ENCODE measurements at regions not wholly inside any gene's neighbourhood (a gene's known extent, or its start where the extent isn't known, plus 50 kb on each side); places are given as distances from the start of the nearest gene placed in this dataset.

DNA sequence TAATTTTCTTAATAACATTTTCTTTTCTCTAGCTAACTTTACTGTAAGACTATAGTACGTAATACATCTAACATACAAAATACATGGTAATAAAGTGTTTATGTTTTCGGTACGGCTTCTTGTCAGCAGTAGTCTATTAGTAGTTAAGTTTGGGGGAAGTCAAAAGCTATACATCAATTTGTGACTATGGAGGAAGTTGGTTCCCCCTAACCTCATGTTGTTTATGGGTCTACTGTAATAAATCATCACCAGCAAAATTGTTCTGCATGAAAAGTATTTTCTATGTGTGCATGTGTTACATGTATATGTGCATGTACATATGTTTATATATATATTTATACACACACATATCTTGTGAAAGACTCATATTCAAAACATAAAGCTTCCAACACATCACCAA lies 303.0 kb downstream of the TRIB2 start:
- Histone ChIP-seq H3K4me3 (ENCODE audit: low read depth, low read length) (no peak overlapping the region), H3K27me3 (replicated peaks) (no peaks in the 10 kb centered on the region), H3K36me3 (replicated peaks) (no peaks in the 10 kb centered on the region), H3K27ac (no peak overlapping the region)
- in situ Hi-C loops (cut with HindIII; ENCODE audit: low pct_ligation_motif_present, low sequenced_read_pairs), result no loop called here
- TF ChIP-seq, protein P1, sequence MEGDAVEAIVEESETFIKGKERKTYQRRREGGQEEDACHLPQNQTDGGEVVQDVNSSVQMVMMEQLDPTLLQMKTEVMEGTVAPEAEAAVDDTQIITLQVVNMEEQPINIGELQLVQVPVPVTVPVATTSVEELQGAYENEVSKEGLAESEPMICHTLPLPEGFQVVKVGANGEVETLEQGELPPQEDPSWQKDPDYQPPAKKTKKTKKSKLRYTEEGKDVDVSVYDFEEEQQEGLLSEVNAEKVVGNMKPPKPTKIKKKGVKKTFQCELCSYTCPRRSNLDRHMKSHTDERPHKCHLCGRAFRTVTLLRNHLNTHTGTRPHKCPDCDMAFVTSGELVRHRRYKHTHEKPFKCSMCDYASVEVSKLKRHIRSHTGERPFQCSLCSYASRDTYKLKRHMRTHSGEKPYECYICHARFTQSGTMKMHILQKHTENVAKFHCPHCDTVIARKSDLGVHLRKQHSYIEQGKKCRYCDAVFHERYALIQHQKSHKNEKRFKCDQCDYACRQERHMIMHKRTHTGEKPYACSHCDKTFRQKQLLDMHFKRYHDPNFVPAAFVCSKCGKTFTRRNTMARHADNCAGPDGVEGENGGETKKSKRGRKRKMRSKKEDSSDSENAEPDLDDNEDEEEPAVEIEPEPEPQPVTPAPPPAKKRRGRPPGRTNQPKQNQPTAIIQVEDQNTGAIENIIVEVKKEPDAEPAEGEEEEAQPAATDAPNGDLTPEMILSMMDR (IDR thresholded peaks at IDR 0.05; ENCODE audit: low read depth, low read length, missing control alignments), result no peak
- DNase-seq, result no peak

DNA sequence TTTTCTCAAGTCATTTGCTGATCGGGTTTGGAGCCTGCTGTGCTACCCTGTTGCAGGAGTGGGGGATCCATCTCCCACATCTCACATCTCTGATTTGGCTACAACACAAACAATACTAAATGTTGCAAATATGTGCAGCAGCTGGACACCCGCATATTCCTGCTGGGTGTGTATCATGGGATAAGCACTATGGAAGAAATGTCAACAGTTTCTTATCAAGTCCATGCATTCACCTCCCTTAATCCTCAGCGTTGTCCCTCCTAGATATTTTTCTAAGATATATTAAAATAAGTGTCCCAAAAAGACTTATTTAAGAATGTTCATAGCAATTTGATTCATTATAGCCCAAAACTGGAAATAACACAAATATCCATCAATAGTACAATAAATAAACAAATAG lies 303.7 kb downstream of the TRIB2 start:
- no peaks in the 10 kb centered on the region for H3K36me3 ChIP-seq (replicated peaks)
- DNase-seq, result no peak
- no peak overlapping the region for H3K4me3 ChIP-seq (ENCODE audit: low read depth, low read length)
- in situ Hi-C loops (cut with HindIII; ENCODE audit: low pct_ligation_motif_present, low sequenced_read_pairs), result no loop called here
- H3K27me3 ChIP-seq (replicated peaks), result no peaks in the 10 kb centered on the region
- H3K27ac ChIP-seq, result no peak overlapping the region
- TF ChIP-seq, protein P1 (IDR thresholded peaks at IDR 0.05; ENCODE audit: low read depth, low read length, missing control alignments), result no peak

DNA sequence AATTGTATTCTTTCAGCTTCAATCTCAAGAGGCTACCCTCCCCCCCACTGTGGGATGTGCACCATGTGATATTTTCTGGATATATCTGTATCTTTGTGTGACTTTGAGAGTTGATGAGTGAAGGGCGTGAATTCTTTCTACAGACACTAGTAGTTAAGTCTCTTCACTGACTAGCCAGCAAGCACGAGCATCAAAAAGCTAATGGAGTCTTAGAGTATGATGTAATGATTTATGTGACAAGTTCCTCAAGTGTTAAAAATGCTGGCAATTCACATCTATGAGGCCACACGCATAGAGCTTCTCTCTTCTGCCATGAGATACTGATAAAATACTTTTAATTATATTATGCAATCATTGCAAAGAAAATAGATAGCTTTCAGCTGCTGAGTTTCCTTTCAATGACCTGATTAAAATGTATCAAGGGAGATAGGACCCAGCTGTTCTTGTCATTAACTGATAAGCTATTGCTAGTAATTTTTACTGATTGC lies 304.8 kb downstream of the TRIB2 start:
- Histone ChIP-seq H3K4me3 (ENCODE audit: low read depth, low read length) (no peak overlapping the region), H3K36me3 (replicated peaks) (no peaks in the 10 kb centered on the region), H3K27me3 (replicated peaks) (no peaks in the 10 kb centered on the region), H3K27ac (no peak overlapping the region)
- in situ Hi-C loops (cut with HindIII; ENCODE audit: low pct_ligation_motif_present, low sequenced_read_pairs), result no loop called here
- TF ChIP-seq, protein P1 (IDR thresholded peaks at IDR 0.05; ENCODE audit: low read depth, low read length, missing control alignments), result no peak
- no peak for DNase-seq

DNA sequence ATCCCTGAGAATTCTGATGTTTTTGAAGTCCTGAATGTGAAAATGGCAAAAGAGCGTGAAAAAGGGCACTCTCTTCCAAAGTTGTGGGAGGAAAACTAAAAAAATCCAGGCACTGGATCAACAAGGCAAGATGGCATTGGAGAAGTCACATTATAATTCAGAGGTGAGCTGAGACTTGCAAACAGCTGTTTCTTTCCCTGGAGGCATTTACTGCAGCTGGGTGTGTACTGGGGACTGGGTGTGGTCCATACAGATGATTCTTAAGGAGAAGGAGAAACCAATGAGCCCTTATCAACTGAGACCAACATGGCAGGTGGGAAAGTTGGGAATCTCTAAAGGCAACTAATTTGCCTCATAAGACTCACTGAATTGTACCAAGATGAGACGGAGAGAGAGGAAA lies 313.9 kb downstream of the TRIB2 start:
- Histone ChIP-seq H3K27ac (no peak overlapping the region), H3K36me3 (replicated peaks) (no peaks in the 10 kb centered on the region), H3K27me3 (replicated peaks) (no peaks in the 10 kb centered on the region), H3K4me3 (ENCODE audit: low read depth, low read length) (no peak overlapping the region)
- DNase-seq, result no peak
- in situ Hi-C loops (cut with HindIII; ENCODE audit: low pct_ligation_motif_present, low sequenced_read_pairs), result no loop called here
- TF ChIP-seq, protein P1 (IDR thresholded peaks at IDR 0.05; ENCODE audit: low read depth, low read length, missing control alignments), result no peak

DNA sequence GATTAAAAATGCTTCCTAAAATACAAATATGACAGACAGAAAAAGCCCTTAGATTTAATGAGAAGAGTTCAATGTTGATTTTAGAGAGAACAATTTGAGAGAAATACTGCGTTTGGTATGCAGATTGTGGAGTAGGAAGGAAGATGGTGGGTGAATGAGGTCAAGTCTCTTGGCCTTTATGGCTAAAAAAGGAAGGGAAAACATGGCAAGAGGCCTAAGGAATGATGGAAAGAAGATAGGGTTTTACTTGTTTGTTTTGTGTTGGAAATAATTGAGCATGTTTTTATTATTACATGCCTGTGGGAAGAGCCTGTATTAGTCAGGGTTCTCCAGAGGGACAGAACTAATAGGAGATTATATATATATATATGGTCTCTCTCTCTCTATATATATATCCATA lies 318.1 kb downstream of the TRIB2 start:
- Histone ChIP-seq H3K27me3 (replicated peaks) (no peaks in the 10 kb centered on the region), H3K4me3 (ENCODE audit: low read depth, low read length) (no peak overlapping the region), H3K36me3 (replicated peaks) (no peaks in the 10 kb centered on the region), H3K27ac (no peak overlapping the region)
- TF ChIP-seq, protein P1 (IDR thresholded peaks at IDR 0.05; ENCODE audit: low read depth, low read length, missing control alignments), result no peak
- in situ Hi-C loops (cut with HindIII; ENCODE audit: low pct_ligation_motif_present, low sequenced_read_pairs), result no loop called here
- DNase-seq, result no peak

DNA sequence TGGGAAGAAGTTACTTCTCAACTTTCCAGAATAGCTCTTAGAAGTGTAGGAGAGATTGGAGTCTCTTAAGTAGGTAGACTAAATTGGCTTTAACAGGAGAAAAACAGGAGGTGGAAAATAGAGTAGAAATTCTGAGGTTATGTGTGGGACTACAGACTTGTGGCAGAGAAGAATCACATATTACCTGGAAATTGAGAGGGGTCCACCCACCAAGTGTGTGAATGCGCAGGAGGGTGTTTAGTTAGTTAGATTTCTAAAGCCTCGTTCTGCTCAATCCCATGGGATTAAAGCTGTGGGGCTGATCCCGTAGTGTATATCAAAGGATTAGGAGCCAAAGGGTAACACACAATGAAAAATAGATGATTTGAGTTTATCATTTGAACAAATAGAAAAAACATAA lies 319.1 kb downstream of the TRIB2 start:
- in situ Hi-C loops (cut with HindIII; ENCODE audit: low pct_ligation_motif_present, low sequenced_read_pairs), result no loop called here
- TF ChIP-seq, protein P1 (IDR thresholded peaks at IDR 0.05; ENCODE audit: low read depth, low read length, missing control alignments), result no peak

More for the DNA sequence above, 319.1 kb downstream of the TRIB2 start:
- Histone ChIP-seq H3K4me3 (ENCODE audit: low read depth, low read length) (no peak overlapping the region), H3K27ac (no peak overlapping the region), H3K27me3 (replicated peaks) (no peaks in the 10 kb centered on the region), H3K36me3 (replicated peaks) (no peaks in the 10 kb centered on the region)
- DNase-seq, result no peak

Data from brain microvascular endothelial cell (primary cell).